ENCODE measurements at regions not wholly inside any gene's neighbourhood (a gene's known extent, or its start where the extent isn't known, plus 50 kb on each side); places are given as distances from the start of the nearest gene placed in this dataset.

- no peaks in the 10 kb centered on the region for H3K27me3 ChIP-seq (ENCODE audit: insufficient read depth)
- H3K4me1 ChIP-seq (ENCODE audit: insufficient read depth) = peaks cover 7% of the 10 kb centered on the region; the same call in 1 of the 2 replicates
- H3K27me3 Mint-ChIP-seq (ENCODE audit: insufficient read depth, low read depth, poor library complexity) = no peaks in the 10 kb centered on the region
- H3K36me3 ChIP-seq (ENCODE audit: insufficient read depth) = no peaks in the 10 kb centered on the region
- ATAC-seq (no peak), DNase-seq (ENCODE audit: low spot score) (no peak)
- H4K20me1 ChIP-seq (replicated peaks; ENCODE audit: insufficient read depth) = no peaks in the 10 kb centered on the region
- H3K4me1 Mint-ChIP-seq = peaks cover 15% of the 10 kb centered on the region
- H3K27ac Mint-ChIP-seq = no peak overlapping the region
- H2AFZ ChIP-seq = no peak overlapping the region
- no peaks in the 10 kb centered on the region for H3K79me2 ChIP-seq (replicated peaks; ENCODE audit: insufficient read depth)
- H3K36me3 Mint-ChIP-seq (ENCODE audit: low read depth) = no peaks in the 10 kb centered on the region
- peaks cover 5% of the 10 kb centered on the region; the same call in 1 of the 2 replicates for H3K9me2 ChIP-seq (ENCODE audit: insufficient read depth)
- H3K9me3 Mint-ChIP-seq = no peaks in the 10 kb centered on the region
- no peak overlapping the region for H3K4me3 ChIP-seq
- TF ChIP-seq NANOG (IDR thresholded peaks at IDR 0.05; ENCODE audit: borderline replicate concordance) = no peak
- no peak for TF ChIP-seq ZNF462 (CRISPR knock-in tag; IDR thresholded peaks at IDR 0.05)
- no peak for TF ChIP-seq REST (IDR thresholded peaks at IDR 0.05; ENCODE audit: unreplicated experiment)
- no peak for TF ChIP-seq JUNB (IDR thresholded peaks at IDR 0.05; ENCODE audit: unreplicated experiment)
- no peaks in the 10 kb centered on the region for H3F3A ChIP-seq (replicated peaks; ENCODE audit: low read depth)
- no peak overlapping the region for H3K4me3 Mint-ChIP-seq
- H3K27ac ChIP-seq (ENCODE audit: low read depth) = no peak overlapping the region
- no peak overlapping the region for H3K4me2 ChIP-seq
Observed at GRCh38 chr13:78193846-78194245, 275.2 kb upstream of the EDNRB start.

Measured in GM23338 (cell line).